ENCODE measurements at regions not wholly inside any gene's neighbourhood (a gene's known extent, or its start where the extent isn't known, plus 50 kb on each side); places are given as distances from the start of the nearest gene placed in this dataset.

DNA sequence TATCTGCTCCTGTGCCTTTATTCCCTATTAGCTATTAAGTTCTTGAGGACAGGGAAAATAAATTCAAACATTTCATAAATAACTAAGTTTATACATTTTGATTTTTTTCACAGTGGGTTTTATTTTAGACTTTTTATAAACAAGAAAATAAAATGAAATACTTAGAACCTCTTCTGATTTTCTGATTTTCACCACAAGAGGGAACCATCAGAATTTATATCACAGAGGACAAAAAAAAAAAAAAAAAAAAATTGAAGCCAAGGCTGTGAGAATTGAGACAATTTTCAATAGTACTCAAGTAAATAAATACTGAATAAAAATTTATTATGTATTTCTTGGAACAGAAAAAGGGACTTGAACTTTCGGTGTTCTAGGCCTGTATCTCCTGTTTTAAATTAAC, 288.1 kb downstream of the SH3BGRL start:
- Mint-ChIP-seq H3K4me3 (no peak overlapping the region), H3K27me3 (ENCODE audit: insufficient read depth) (no peaks in the 10 kb centered on the region), H3K27ac (no peak overlapping the region), H3K36me3 (ENCODE audit: low read depth) (no peaks in the 10 kb centered on the region), H3K4me1 (ENCODE audit: low read depth) (no peaks in the 10 kb centered on the region), H3K9me3 (no peaks in the 10 kb centered on the region)
- DNase-seq: no peak
- TF ChIP-seq, protein P1, sequence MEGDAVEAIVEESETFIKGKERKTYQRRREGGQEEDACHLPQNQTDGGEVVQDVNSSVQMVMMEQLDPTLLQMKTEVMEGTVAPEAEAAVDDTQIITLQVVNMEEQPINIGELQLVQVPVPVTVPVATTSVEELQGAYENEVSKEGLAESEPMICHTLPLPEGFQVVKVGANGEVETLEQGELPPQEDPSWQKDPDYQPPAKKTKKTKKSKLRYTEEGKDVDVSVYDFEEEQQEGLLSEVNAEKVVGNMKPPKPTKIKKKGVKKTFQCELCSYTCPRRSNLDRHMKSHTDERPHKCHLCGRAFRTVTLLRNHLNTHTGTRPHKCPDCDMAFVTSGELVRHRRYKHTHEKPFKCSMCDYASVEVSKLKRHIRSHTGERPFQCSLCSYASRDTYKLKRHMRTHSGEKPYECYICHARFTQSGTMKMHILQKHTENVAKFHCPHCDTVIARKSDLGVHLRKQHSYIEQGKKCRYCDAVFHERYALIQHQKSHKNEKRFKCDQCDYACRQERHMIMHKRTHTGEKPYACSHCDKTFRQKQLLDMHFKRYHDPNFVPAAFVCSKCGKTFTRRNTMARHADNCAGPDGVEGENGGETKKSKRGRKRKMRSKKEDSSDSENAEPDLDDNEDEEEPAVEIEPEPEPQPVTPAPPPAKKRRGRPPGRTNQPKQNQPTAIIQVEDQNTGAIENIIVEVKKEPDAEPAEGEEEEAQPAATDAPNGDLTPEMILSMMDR (IDR thresholded peaks at IDR 0.05): peak; percentile 54; the same call in 1 of the 2 replicates

DNA sequence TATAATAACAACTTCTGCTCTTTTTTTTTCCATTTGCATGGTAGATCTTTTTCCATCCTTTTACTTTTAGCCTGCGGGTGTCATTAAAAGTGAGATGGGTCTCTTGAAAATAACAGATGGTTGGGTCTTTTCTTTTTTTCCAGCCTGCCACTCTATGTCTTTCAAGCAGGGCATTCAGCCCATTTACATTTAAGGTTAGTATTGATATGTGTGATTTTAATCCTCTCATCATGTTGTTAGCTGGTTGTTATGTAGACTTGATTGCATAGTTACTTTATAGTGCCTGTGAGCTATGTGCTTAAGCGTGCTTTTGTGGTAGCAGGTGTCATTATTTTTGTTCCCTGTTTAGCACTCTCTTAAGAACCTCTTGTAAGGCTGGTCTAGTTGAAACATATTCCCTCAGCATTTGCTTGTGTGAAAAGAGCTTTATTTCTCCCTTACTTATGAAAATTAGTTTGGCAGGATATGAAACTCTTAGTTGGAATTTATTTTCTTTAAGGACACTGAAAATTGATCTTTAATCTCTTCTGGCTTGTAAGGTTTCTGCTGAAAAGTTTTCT, 326.1 kb downstream of the SH3BGRL start:
- Mint-ChIP-seq H3K27ac (no peak overlapping the region), H3K4me1 (ENCODE audit: low read depth) (no peaks in the 10 kb centered on the region), H3K4me3 (no peak overlapping the region), H3K27me3 (ENCODE audit: insufficient read depth) (no peaks in the 10 kb centered on the region), H3K9me3 (peaks cover 16% of the 10 kb centered on the region; the same call in 1 of the 2 replicates), H3K36me3 (ENCODE audit: low read depth) (no peaks in the 10 kb centered on the region)
- TF ChIP-seq, protein P1 (IDR thresholded peaks at IDR 0.05): no peak
- DNase-seq: no peak

DNA sequence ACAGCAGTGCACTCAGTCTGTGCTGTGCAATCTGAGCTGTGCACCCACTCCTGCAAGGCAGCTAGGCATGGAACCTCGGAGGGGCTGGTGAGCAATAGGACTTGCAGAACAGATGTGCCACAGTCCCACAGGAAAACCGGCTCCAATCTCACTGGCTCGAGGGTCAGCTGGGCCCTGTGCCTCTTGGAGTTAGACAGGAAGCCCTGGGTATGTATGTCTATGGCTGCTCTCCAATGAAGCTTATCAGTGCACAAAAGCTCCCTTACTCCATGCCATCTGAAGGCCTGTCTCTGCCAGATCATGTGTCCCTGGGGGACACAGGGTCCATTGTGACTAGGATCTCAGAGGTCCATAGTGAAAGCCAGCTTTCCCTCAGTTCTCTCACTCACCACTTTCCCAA, 335.8 kb downstream of the SH3BGRL start:
- no peak overlapping the region for H3K27ac Mint-ChIP-seq
- TF ChIP-seq, protein P1 (IDR thresholded peaks at IDR 0.05): no peak
- no peak for DNase-seq

DNA sequence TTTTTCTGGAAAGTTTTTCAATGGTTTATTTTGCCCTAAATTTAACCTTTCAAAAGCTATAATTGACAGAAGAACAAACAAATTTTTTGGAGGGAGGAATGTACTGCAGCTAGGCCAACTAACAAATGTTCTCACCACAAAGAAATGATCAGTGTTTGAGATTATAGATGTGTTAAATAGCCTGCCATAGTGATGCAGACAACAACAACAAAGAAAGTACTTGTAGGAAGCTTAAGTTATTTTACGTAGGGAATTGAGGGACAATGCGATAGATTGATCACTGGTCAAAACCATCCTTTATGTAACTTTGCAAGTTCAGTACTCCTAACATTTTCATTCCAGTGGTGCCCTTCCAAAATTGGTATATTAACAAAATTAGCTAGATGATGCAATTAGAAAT, 340.4 kb downstream of the SH3BGRL start:
- Mint-ChIP-seq H3K4me3 (no peak overlapping the region), H3K4me1 (ENCODE audit: low read depth) (no peaks in the 10 kb centered on the region), H3K27ac (no peak overlapping the region), H3K9me3 (peaks cover 5% of the 10 kb centered on the region), H3K27me3 (ENCODE audit: insufficient read depth) (no peaks in the 10 kb centered on the region), H3K36me3 (ENCODE audit: low read depth) (no peaks in the 10 kb centered on the region)
- no peak for DNase-seq
- TF ChIP-seq, protein P1 (IDR thresholded peaks at IDR 0.05): no peak

More for the DNA sequence above, 335.8 kb downstream of the SH3BGRL start:
- peaks cover 13% of the 10 kb centered on the region for H3K9me3 Mint-ChIP-seq
- no peaks in the 10 kb centered on the region for H3K36me3 Mint-ChIP-seq (ENCODE audit: low read depth)
- H3K4me3 Mint-ChIP-seq: no peak overlapping the region
- peaks cover 1% of the 10 kb centered on the region; the same call in 1 of the 2 replicates for H3K27me3 Mint-ChIP-seq (ENCODE audit: insufficient read depth)
- no peaks in the 10 kb centered on the region for H3K4me1 Mint-ChIP-seq (ENCODE audit: low read depth)

DNA sequence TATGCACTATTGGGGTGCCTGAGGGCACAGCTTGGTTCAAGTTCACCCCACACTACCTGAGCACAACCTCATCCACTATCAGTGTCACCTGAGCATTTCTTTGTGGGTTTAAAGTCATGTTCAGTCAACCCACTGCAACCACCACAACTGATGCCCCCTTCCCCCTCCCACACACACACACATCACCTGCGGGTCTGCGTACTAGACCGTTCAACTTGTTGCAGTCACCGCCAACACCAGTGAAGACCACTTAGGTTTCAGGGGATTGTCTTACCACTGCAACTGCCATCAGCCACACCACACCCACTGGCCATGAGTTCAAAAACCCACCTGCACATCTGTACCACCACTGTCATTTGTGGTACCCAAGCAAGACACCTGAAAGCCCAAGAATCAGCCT, 355.0 kb downstream of the SH3BGRL start:
- no peak overlapping the region for H3K4me3 Mint-ChIP-seq
- DNase-seq: no peak
- H3K27ac Mint-ChIP-seq: no peak overlapping the region
- TF ChIP-seq, protein P1 (IDR thresholded peaks at IDR 0.05): no peak
- peaks cover 8% of the 10 kb centered on the region for H3K9me3 Mint-ChIP-seq
- H3K36me3 Mint-ChIP-seq (ENCODE audit: low read depth): no peaks in the 10 kb centered on the region
- no peaks in the 10 kb centered on the region for H3K27me3 Mint-ChIP-seq (ENCODE audit: insufficient read depth)
- H3K4me1 Mint-ChIP-seq (ENCODE audit: low read depth): no peaks in the 10 kb centered on the region

DNA sequence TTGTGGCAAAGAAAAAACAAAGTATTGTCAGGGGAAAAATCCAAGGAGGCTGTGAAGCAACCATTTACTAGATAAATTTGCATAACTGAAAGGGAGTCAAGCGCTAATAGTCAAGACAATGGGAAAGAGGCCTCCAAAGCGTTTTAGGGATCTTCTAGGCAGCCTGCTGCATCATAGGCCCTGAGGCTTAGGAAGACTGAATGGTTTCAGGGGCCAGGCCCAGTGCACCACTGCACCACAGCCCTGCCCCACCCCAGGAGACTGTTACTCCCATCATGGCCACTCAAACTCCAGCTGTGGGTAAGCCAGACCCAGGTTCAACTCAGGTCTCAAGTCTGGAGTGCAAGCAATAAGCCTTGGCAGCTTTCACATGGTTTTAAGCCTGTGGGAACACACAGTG, 362.9 kb downstream of the SH3BGRL start:
- no peak overlapping the region for H3K27ac Mint-ChIP-seq
- H3K9me3 Mint-ChIP-seq: peaks cover 4% of the 10 kb centered on the region
- H3K36me3 Mint-ChIP-seq (ENCODE audit: low read depth): no peaks in the 10 kb centered on the region
- H3K27me3 Mint-ChIP-seq (ENCODE audit: insufficient read depth): no peaks in the 10 kb centered on the region
- TF ChIP-seq, protein P1 (IDR thresholded peaks at IDR 0.05): no peak
- H3K4me1 Mint-ChIP-seq (ENCODE audit: low read depth): no peaks in the 10 kb centered on the region
- H3K4me3 Mint-ChIP-seq: no peak overlapping the region
- no peak for DNase-seq
